H9 (cell line): ENCODE measurements at regions not wholly inside any gene's neighbourhood (a gene's known extent, or its start where the extent isn't known, plus 50 kb on each side); places are given as distances from the start of the nearest gene placed in this dataset.

ENCODE experiments used
- DNase-seq: peaks from one replicate; pipeline ENCODE4 v3.0.0-alpha.2; 2017
- H2AFZ ChIP-seq: one replicate; pipeline ENCODE4 v1.6.1; 2013; ENCODE audit warnings: mild to moderate bottlenecking, low read length, control low read depth, moderate library complexity
- H2AK5ac ChIP-seq: 2 replicates; pipeline ENCODE4 v1.6.1; 2013; ENCODE audit warnings: low read length, control low read depth, mixed read lengths; ENCODE audit not compliant: insufficient read length
- H2BK120ac ChIP-seq: one replicate; pipeline ENCODE4 v1.6.1; 2013; ENCODE audit warnings: low read depth, mild to moderate bottlenecking, low read length, control low read depth, inconsistent platforms; ENCODE audit not compliant: poor library complexity, severe bottlenecking
- H2BK12ac ChIP-seq: 2 replicates; pipeline ENCODE4 v1.6.1; 2013; ENCODE audit warnings: low read length, control low read depth, mixed read lengths, low read depth; ENCODE audit not compliant: insufficient read length
- H2BK15ac ChIP-seq: 2 replicates; pipeline ENCODE4 v1.6.1; 2013; ENCODE audit warnings: low read depth, low read length, control low read depth
- H2BK20ac ChIP-seq: one replicate; pipeline ENCODE4 v1.6.1; 2013; ENCODE audit warnings: low read depth, mild to moderate bottlenecking, low read length, control low read depth, inconsistent platforms; ENCODE audit not compliant: poor library complexity, severe bottlenecking
- H2BK5ac ChIP-seq: 2 replicates; pipeline ENCODE4 v1.6.1; 2013; ENCODE audit warnings: low read length, control low read depth, mixed read lengths; ENCODE audit not compliant: insufficient read length
- H3K14ac ChIP-seq: 2 replicates; pipeline ENCODE4 v1.6.1; 2013; ENCODE audit warnings: low read length, control low read depth; ENCODE audit not compliant: insufficient read depth
- H3K18ac ChIP-seq: 2 replicates; pipeline ENCODE4 v1.6.1; 2013; ENCODE audit warnings: low read depth, mild to moderate bottlenecking, mixed read lengths, low read length, control low read depth; ENCODE audit not compliant: insufficient read length
- H3K23ac ChIP-seq: 2 replicates; pipeline ENCODE4 v1.6.1; 2013; ENCODE audit warnings: low read length, control low read depth, mixed read lengths, low read depth; ENCODE audit not compliant: insufficient read length
- H3K23me2 ChIP-seq: 2 replicates; pipeline ENCODE4 v1.6.1; 2013; ENCODE audit warnings: low read depth, mild to moderate bottlenecking, mixed read lengths, low read length, control low read depth; ENCODE audit not compliant: insufficient read length, poor library complexity, severe bottlenecking
- H3K27ac ChIP-seq: 2 replicates; pipeline ENCODE4 v1.5.1; 2013; ENCODE audit warnings: low read length, control low read depth, mixed read lengths, low read depth; ENCODE audit not compliant: insufficient read length
- H3K27me3 ChIP-seq: 2 replicates; pipeline ENCODE4 v1.6.1; 2013; ENCODE audit warnings: low read length, control low read depth, inconsistent platforms; ENCODE audit not compliant: insufficient read depth
- H3K4ac ChIP-seq: 2 replicates; pipeline ENCODE4 v1.6.1; 2013; ENCODE audit warnings: low read depth, mild to moderate bottlenecking, control low read depth, inconsistent platforms, low read length, moderate library complexity
- H3K4me1 ChIP-seq: 2 replicates; pipeline ENCODE4 v1.6.1; 2013; ENCODE audit warnings: low read length, control low read depth, inconsistent platforms; ENCODE audit not compliant: insufficient read depth
- H3K4me2 ChIP-seq: 2 replicates; pipeline ENCODE4 v1.6.1; 2013; ENCODE audit warnings: low read length, control low read depth, mixed read lengths; ENCODE audit not compliant: insufficient read length, insufficient read depth
- H3K56ac ChIP-seq: 2 replicates; pipeline ENCODE4 v1.6.1; 2013; ENCODE audit warnings: low read depth, mild to moderate bottlenecking, mixed read lengths, low read length, control low read depth; ENCODE audit not compliant: insufficient read length
- H3K79me1 ChIP-seq: 2 replicates; pipeline ENCODE4 v1.6.1; 2013; ENCODE audit warnings: low read depth, mild to moderate bottlenecking, moderate library complexity, low read length, control low read depth, inconsistent platforms; ENCODE audit not compliant: insufficient read depth, poor library complexity, severe bottlenecking
- H3K79me2 ChIP-seq: 2 replicates; pipeline ENCODE4 v1.6.1; 2013; ENCODE audit warnings: low read length, control low read depth, inconsistent platforms; ENCODE audit not compliant: insufficient read depth
- H3K9ac ChIP-seq: 2 replicates; pipeline ENCODE4 v1.6.1; 2013; ENCODE audit warnings: low read length, control low read depth, mixed read lengths; ENCODE audit not compliant: insufficient read length; ENCODE audit errors: extremely low read depth
- H3K9me3 ChIP-seq: one replicate; pipeline ENCODE4 v1.6.1; 2013; ENCODE audit warnings: low read depth, low read length, inconsistent platforms; ENCODE audit not compliant: control insufficient read depth
- H3T11ph ChIP-seq: one replicate; pipeline ENCODE4 v1.6.1; 2013; ENCODE audit warnings: mild to moderate bottlenecking, low read length, control low read depth, inconsistent platforms
- H4K20me1 ChIP-seq: one replicate; pipeline ENCODE4 v1.6.1; 2013; ENCODE audit not compliant: control insufficient read depth, insufficient read length, insufficient read depth
- H4K5ac ChIP-seq: 2 replicates; pipeline ENCODE4 v1.6.1; 2013; ENCODE audit warnings: low read depth, mild to moderate bottlenecking, mixed read lengths, low read length, control low read depth; ENCODE audit not compliant: insufficient read length
- H4K8ac ChIP-seq: replicated peaks from 2 replicates; pipeline ENCODE4 v1.6.1; 2013; ENCODE audit warnings: low read length, control low read depth, mixed read lengths, low read depth; ENCODE audit not compliant: insufficient read length
- H4K91ac ChIP-seq: 2 replicates; pipeline ENCODE4 v1.6.1; 2013; ENCODE audit warnings: low read depth, mild to moderate bottlenecking, moderate library complexity, mixed read lengths, low read length, control low read depth; ENCODE audit not compliant: insufficient read length
- H3K27ac Mint-ChIP-seq, 3 experiments: 2 replicates in 2 of 3; 3 replicates in 1 of 3; pipeline ENCODE4 v1.8.0; 2020 to 2021; ENCODE audit warnings: mixed read lengths in 3 of 3, mild to moderate bottlenecking in 1 of 3, moderate library complexity in 1 of 3
- H3K27me3 Mint-ChIP-seq: 2 replicates; pipeline ENCODE4 v1.8.0; 2021; ENCODE audit warnings: low read depth, mild to moderate bottlenecking, moderate library complexity, mixed read lengths
- H3K36me3 Mint-ChIP-seq, 3 experiments: 2 replicates in 2 of 3; 3 replicates in 1 of 3; pipeline ENCODE4 v1.8.0; 2020 to 2021; ENCODE audit warnings: low read depth in 3 of 3, mixed read lengths in 3 of 3; ENCODE audit not compliant: insufficient read depth in 1 of 3
- H3K4me1 Mint-ChIP-seq, 2 experiments: 2 replicates each; pipeline ENCODE4 v1.8.0; 2020; ENCODE audit warnings: mixed read lengths in 2 of 2
- H3K4me3 Mint-ChIP-seq, 2 experiments: 2 replicates in 1 of 2; 3 replicates in 1 of 2; pipeline ENCODE4 v1.8.0; 2020 to 2021; ENCODE audit warnings: mild to moderate bottlenecking in 2 of 2, mixed read lengths in 2 of 2, moderate library complexity in 1 of 2
- H3K9me3 Mint-ChIP-seq, 2 experiments: 2 replicates in 1 of 2; 3 replicates in 1 of 2; pipeline ENCODE4 v1.8.0; 2020; ENCODE audit warnings: mild to moderate bottlenecking in 2 of 2, mixed read lengths in 2 of 2, moderate library complexity in 1 of 2
- CTCF ChIP-seq: fragments of 200-600 bp; sonication (generic); conservative IDR thresholded peaks from 3 replicates; pipeline ENCODE4 v1.8.0; 2021; ENCODE audit warnings: antibody characterized with exemption, mild to moderate bottlenecking
- WGBS: extraction: QIAGEN DNeasy Blood & Tissue Kit; methylation state at CpG from one replicate; pipeline ENCODE4 v1.1.7; 2013; ENCODE audit warnings: missing lambda C conversion rate, low lambda C conversion rate, mixed read lengths; ENCODE audit not compliant: insufficient read length; ENCODE audit errors: extremely low coverage; 5-methylcytosine and 5-hydroxymethylcytosine counted together

GRCh38 chr22:48112687-48113521 is 1350.5 kb downstream of the TBC1D22A start:
- Histone ChIP-seq H2AK5ac (no peak overlapping the region), H3K9ac (no peak overlapping the region), H3K4ac (no peak overlapping the region), H2AFZ (no peak overlapping the region), H3K79me2 (no peaks in the 10 kb centered on the region), H3K27me3 (no peaks in the 10 kb centered on the region), H3K27ac (no peak overlapping the region), H3K4me2 (no peak overlapping the region), H3K4me1 (no peaks in the 10 kb centered on the region; the same call in 1 of the 2 replicates), H2BK20ac (no peak overlapping the region), H4K91ac (no peak overlapping the region), H3K18ac (no peak overlapping the region), H3K56ac (no peak overlapping the region), H3K79me1 (no peaks in the 10 kb centered on the region), H2BK120ac (no peak overlapping the region), H4K5ac (no peak overlapping the region), H2BK15ac (no peak overlapping the region), H4K8ac (no peak overlapping the region), H3K23ac (no peak overlapping the region), H3T11ph (no peak overlapping the region), H4K20me1 (no peaks in the 10 kb centered on the region), H3K14ac (no peak overlapping the region), H3K23me2 (no peaks in the 10 kb centered on the region), H2BK12ac (no peak overlapping the region), H2BK5ac (no peak overlapping the region), H3K9me3 (no peaks in the 10 kb centered on the region)
- Mint-ChIP-seq H3K9me3 (peaks cover 14 to 18% of the 10 kb centered on the region in 2 experiments), H3K27ac (no peak overlapping the region), H3K4me3 (no peak overlapping the region), H3K4me1 (peaks cover 4 to 6% of the 10 kb centered on the region in 2 experiments), H3K27me3 (peaks cover 6% of the 10 kb centered on the region; the same call in 1 of the 2 replicates), H3K36me3 (peaks cover 0 to 14% (median 7%) of the 10 kb centered on the region in 3 experiments; a peak in 4 of 7 replicates)
- no CpG with 5 or more reads among the region's 8 CpGs for WGBS
- no peak for DNase-seq
- TF ChIP-seq CTCF, result no peak
